ENCODE measurements at regions not wholly inside any gene's neighbourhood (a gene's known extent, or its start where the extent isn't known, plus 50 kb on each side); places are given as distances from the start of the nearest gene placed in this dataset.

DNA sequence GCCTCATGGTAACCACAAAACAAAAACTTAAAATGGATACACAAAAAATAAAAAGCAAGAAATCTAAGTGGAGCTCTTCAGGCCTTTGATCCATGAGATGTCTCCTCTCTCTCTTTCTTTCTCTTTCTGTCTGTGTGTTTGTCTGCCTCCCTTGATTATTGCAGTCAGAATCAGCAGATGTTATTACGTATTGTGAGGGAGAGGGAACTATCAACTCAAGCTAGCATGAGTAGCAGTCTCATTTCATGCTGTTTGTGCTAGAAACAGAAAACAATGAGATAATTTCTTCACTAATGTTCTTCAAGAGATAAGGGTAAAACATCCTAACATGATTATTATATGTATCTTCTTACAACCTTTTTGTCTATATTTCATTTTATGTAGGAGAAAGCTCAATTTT, 103.7 kb upstream of the PDC start:
- DNase-seq (ENCODE audit: low spot score), result no peak
- in situ Hi-C loops (cut with HindIII; ENCODE audit: low sequenced_read_pairs), result no loop called here

DNA sequence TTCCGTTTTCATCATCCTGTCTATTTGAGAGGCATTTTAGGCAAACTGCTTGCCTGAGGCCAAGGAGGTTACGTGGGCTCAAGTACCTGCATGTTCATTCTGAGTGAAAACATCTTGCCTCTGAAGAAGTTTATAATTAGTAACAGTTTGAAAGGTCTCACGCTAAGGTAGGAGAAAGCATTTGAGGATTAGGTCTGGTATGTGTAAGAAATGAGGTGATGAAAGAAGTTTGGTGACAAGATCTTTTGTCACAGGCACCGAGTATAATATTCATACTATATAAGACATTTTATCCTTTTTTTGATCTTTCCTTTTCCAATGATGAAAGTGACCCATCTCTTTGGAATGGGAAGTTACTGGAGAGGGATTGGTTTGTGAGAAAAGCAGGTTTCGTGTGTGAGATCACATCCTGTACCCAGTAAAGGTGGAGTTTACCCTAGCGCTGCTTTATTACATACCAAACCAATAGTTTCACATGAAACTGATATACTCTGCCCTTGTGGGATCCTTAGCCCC, 98.7 kb upstream of the PDC start:
- in situ Hi-C loops (cut with HindIII; ENCODE audit: low sequenced_read_pairs), result no loop called here
- DNase-seq (ENCODE audit: low spot score), result no peak

DNA sequence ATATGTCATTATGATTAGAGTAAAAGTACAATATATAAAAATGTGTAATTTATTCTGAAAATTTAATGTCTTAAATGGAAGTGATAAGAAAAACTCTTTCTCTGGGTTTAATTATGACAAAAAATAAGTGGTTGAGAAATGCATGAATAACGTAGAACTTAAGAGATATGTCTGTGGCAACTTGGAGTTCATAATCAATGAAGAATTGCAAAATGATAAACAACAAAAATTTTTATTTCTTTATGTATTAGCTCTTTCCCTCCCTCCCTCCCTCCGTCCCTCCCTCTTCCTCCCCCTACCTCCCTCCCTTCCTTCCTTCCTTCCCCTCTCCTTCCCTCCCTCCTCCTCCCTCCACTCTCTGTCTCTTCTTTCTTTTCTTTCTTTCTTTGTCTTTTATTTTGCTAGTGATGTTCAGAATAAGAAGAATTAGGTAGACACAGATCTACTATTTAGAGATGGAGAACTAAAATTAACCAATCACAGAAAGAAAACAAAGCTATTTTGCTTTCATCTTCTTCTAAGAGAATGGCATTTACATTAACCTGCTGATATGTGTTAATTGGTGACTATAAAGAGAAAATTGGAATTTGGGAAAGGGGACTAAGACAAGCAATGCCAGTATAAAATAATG, 96.3 kb upstream of the PDC start:
- in situ Hi-C loops (cut with HindIII; ENCODE audit: low sequenced_read_pairs), result no loop called here
- no peak for DNase-seq (ENCODE audit: low spot score)

DNA sequence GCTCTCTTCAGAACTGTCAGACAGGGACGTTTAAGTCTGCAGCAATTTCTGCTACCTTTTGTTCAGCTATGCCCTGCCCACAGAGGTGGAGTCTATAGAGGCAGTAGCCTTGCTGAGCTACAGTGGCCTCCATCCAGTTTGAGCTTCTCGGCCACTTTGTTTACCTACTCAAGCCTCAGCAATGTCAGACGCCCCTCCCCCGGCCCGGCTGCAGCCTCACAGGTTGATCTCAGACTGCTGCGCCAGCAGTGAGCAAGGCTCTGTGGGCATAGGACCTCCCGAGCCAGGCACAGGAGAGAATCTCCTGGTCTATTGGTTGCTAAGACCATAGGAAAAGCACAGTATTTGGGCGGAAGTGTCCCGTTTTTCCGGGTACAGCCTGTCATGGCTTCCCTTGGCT, 89.9 kb upstream of the PDC start:
- in situ Hi-C loops (cut with HindIII; ENCODE audit: low sequenced_read_pairs), result no loop called here
- DNase-seq (ENCODE audit: low spot score), result no peak

DNA sequence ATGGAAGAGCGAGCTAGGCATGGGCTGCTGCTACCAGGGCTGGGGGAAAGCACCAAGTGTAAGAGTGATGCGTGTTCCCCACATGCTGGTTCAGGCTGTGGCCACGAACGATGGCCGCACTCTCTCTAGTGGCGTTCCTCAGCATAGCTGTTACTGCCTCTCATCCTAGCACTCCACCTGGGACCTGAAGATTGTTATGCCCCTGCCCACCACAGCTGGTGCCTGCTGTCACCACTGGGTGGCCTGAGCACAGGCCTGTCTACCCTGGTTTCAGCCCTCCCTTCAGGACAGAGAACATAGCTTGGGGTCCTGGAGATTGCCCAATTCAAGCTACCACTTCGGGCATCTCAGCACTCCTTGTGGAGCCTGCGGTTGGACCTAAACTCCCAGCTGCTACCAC, 80.1 kb upstream of the PDC start:
- in situ Hi-C loops (cut with HindIII; ENCODE audit: low sequenced_read_pairs), result no loop called here
- no peak for DNase-seq (ENCODE audit: low spot score)

DNA sequence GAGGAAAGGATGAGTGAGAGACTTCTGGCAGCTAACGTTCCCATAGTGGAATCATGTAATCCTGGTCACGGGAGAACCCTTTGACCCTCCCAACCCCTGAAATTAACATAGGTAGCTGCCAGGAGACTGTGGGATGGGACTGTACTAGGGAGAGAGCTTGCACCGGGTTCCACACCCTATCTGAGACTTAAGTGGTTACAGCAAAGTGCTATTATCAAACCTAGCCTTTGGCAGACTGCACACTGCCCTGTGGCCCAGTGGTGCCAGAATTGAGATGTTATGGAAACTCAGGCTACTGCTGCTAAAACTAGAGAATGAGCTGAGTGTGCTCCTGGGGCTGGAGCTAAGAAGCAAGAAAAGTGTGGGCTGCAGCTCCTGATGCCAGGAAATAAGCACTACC, 79.6 kb upstream of the PDC start:
- DNase-seq (ENCODE audit: low spot score), result no peak
- in situ Hi-C loops (cut with HindIII; ENCODE audit: low sequenced_read_pairs), result no loop called here

DNA sequence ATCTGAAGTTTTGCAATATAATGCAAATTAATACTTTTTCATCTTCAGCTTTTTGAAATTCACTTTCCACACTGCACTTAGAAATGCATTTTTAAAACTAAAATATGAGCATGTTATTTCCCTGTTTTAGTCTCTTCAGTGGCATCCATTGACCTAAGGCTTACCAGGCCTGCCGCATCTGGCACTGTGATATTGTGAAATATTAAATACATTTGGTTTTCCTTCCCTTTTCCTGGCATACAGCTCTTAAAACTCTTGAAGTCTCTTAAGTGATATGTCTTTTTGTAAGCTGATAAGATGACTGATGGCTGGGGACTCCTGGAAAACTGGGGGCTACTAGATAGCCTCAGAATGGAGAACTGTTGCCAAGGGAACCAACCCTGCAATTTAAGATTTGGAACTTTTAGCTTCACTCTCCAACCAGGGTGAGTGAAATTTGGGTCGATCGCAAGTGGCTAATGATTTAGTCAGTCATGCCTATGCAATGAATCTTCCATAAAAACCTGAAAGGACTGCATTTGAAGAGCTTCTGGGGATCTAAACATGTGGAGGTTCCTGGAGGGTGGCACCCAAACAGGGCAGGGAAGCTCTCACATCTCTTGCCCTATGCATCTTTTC, 75.5 kb upstream of the PDC start:
- no peak for DNase-seq (ENCODE audit: low spot score)

DNA sequence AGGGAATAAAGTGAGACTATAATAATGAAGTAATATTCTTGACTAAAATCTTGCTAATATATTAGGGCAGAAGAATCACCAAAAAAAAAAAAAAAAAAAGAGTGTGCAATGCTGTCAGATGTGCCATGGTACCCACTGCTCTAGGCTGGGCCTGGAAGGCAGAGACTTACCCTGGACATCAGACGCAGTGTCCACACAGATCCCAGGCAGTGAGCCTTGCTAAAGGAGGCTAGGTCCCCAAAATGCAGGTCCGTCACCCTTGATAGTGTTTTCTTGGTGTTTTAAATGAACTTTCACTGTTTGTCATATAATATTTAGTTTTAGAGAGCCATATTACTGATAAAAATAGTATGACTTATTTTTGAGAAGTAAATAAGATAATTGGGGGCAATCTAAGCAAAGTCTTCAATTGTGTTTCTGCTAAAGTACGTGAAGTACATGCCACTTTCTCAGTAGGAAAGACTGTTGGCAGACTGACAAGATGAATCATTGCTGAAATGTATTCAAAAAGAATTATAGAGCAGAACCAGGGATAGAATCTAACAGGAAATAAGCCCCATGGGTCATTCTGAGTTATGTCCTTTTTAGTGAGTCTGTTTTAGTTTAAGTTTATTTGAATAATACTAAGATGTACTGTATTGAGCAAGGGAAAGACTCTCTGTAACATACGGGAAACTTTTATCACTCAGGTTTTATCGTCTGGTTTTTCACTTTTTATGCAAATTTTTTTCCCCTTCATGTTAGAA, 74.6 kb upstream of the PDC start:
- in situ Hi-C loops (cut with HindIII; ENCODE audit: low sequenced_read_pairs), result no loop called here
- DNase-seq (ENCODE audit: low spot score), result peak; percentile 1

More for the DNA sequence above, 75.5 kb upstream of the PDC start:
- in situ Hi-C loops (cut with HindIII; ENCODE audit: low sequenced_read_pairs), result no loop called here

DNA sequence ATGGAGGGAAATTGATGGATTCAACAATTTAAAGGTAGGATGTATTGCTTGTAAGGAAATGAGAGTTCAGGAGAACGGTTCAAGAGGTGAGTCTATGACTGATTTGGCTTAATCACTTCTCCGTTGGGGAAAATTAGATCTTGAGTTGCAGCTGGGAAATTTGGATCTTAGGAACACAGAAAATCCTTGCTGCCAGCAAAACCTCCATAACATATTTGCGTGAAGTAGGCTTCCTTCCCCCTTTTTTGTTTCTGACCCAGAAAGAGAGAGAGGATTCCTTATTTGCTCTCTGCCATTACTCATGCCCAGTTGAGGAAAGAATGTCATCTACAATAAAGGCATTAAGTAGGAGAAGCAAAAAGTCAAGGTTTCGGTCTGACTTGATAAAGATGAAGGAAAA, 73.5 kb upstream of the PDC start:
- in situ Hi-C loops (cut with HindIII; ENCODE audit: low sequenced_read_pairs), result no loop called here
- no peak for DNase-seq (ENCODE audit: low spot score)

DNA sequence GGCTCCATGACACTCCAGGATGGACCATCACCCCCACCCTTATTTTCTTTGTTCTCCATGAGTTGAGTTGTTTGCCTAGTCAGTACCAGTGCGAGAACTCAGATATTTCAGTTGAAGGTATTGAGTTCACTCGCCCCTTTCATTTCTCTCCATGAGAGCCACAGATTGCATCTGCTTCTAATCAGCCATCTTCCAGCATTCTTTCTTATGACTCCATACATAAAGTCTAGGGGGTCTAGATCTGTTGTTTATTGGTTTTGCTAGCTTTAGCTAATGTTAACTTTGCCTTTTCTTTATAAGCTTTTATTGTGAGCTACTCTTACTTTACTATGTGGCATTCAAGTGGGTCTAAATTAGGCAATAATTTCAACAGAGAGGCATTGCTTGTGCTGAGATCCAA, 71.6 kb upstream of the PDC start:
- in situ Hi-C loops (cut with HindIII; ENCODE audit: low sequenced_read_pairs), result no loop called here
- no peak for DNase-seq (ENCODE audit: low spot score)

DNA sequence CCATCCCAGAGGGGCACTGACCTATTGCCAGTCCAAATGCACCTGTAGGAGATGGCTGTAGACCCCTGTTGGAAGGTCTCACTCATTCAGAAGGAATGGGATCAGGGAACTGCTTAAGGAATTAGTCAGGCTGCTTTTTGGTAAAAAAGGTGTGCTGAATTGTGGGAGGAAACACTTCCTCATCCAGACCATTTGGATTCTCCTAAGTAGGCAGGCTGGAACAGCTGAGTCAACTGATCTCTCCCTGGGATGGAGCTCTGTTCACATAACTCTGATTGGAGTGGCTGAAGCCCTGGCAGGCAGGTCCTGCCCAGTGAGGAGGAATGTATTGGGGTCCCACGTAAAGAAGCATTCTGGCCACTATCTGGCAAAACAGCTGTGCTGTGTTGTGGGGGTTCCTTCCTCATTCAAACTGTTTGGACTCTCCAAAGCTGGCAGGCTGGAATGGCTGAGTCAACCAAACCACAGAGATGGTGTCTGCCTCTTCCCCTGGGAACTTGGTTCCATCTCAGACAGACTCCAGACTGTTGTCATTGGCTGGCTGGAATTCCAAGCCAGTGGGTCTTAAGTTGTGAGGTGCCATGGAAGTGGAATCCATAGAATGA, 70.7 kb upstream of the PDC start:
- DNase-seq (ENCODE audit: low spot score), result no peak
- in situ Hi-C loops (cut with HindIII; ENCODE audit: low sequenced_read_pairs), result no loop called here

DNA sequence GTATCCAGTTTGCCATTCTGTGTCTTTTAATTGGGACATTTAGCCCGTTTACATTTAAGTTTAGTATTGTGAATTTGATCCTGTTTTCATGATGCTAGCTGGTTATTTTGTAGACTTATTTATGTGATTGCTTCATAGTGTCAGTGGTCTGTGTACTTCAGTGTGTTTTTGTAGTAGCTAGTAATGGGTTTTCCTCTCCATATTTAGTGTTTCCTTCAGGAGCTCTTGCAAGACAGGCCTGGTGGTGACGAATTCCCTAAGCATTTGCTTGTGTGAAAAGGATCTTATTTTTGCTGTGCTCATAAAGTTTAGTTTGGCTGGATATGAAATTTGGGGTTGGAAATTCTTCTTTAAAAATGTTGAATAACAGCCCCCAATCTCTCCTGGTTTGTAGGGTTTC, 69.2 kb upstream of the PDC start:
- in situ Hi-C loops (cut with HindIII; ENCODE audit: low sequenced_read_pairs), result no loop called here
- DNase-seq (ENCODE audit: low spot score), result no peak

DNA sequence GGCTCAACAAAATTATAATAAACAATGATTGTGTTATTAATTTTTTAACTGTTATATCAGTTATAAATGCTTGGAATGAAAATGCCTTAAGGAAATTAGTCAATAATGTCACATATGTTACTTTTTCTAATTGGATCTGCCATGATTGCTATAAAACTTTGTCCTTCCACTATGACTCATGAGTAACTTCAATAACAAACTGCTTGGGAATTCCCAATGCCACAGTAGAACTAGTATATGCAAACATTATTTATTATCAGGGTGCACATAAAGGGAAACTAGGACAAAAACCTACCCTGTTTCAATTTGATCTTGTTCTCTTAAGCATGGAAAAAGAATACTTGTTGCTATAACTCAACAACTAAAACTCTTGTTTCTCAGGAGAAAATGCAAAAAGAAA, 59.1 kb upstream of the PDC start:
- in situ Hi-C loops (cut with HindIII; ENCODE audit: low sequenced_read_pairs), result no loop called here
- DNase-seq (ENCODE audit: low spot score), result no peak

DNA sequence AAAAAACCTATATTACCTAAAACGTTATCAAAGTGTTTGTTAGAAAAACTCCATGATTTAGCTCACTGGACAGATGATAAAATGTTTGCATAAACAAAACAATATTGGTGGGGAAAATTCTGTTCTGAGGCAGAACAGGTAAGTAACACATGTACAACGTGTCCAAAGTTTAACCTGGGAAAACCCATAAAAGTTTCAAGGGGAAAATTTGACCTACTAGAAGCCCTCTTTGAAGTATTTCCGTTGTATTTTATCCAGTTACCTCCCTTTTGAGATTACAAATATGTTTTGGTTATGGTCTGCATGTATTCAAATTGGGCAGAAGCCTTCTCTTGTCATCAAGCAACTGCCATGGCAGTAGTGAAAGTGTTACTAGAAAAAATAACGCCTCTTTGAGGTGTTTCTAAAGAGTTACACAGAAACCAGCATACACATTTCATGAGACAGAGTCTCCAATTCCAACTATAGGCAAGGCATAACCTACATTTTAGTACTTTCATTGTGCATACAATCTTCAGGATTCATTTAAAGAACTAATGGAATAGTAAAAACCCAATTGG, 58.0 kb upstream of the PDC start:
- in situ Hi-C loops (cut with HindIII; ENCODE audit: low sequenced_read_pairs), result no loop called here
- no peak for DNase-seq (ENCODE audit: low spot score)

DNA sequence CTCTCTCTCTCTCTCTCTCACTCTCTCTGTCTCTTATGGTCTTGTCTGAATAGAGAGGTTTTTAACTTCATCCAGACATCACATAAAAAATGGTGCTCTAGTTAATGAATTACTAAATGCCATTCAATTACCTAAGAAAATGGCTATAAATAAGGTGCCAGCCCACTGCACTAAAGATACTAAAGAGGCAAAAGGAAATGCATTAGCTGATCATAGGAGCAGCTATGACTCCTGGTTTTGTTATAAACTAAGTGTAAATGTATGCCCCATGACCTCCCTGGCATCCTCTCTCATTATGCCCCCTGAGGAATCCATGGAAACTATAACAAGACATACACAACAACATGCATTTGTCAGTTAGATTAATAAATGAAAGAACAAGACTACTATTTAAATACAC, 57.5 kb upstream of the PDC start:
- no peak for DNase-seq (ENCODE audit: low spot score)
- in situ Hi-C loops (cut with HindIII; ENCODE audit: low sequenced_read_pairs), result no loop called here

DNA sequence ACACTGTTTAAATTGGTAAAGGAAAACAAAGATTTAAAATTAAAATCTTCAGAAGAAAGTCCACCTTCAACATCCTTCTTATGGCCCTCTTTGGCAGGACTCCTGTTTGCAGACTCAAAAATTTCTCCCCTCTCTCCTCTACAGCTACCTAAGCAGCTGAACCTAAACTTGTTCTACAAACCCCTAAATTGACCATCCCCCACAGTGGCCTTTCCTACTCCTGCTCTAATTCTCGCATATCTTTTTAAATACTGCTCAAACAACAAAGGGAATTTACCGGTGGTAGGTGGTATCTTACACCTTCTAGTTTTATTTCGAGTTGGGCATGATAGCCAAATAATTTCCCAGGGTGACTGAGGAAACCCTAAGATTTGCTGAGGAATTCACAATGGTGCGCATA, 53.5 kb upstream of the PDC start:
- in situ Hi-C loops (cut with HindIII; ENCODE audit: low sequenced_read_pairs), result no loop called here
- no peak for DNase-seq (ENCODE audit: low spot score)

DNA sequence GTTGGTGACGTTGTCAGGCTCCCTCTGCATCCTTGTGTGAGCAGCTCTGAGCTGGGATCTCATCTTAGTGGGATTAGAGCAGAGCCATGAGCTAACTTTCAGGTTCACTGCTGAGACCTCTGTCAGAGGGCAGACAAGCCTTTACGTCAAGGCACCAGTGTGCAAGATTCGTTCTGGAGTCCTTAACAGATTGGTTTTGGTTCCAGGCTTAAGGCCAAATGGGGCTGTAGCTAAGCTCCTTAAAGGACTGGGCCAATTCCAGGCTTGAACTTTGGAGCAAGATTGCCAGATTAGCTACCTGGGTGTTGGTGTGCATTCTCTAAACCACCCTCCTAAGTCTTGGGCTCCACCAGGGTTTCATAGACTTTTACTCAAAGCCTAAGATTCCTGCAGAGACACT, 52.6 kb upstream of the PDC start:
- in situ Hi-C loops (cut with HindIII; ENCODE audit: low sequenced_read_pairs), result no loop called here
- DNase-seq (ENCODE audit: low spot score), result no peak

DNA sequence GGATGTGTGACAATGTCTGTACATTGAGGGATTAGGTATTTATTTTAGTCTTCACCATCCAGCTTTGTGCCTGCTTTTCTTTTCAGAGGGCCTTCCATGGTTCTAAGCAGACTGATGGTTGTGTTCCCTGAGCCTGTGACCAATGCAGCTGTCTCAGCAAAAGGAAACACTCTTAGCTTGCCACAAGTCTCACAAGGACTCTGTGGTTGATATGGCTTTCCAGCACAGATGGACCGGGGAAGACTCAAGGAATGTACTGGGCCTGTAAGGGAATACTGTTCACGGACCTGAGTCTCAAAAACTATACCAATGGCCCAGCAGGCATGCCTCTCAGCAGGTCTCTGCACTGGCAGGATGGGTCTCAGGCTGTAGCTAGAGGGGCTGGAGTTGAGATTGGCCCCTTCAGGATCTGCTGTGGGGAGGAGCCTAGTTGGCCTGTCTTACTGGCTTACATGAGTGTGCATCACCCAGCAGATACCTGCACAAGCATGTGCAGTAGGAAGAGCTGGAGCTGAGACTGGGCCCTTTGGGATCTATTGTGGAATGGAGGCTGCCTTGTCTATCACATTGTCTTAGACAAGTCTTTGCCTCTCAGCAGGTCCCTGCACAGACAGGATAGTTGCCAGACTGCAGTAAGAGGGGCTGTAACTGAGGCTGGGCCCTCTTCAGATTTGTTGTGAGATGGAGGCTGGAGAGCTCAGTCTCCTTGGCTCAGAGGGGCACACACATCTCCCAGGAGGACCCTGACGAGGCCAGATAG, 52.0 kb upstream of the PDC start:
- no peak for DNase-seq (ENCODE audit: low spot score)
- in situ Hi-C loops (cut with HindIII; ENCODE audit: low sequenced_read_pairs), result no loop called here

All from G401 (cell line).